Duodenal mucosa (tissue), 2 donors: ENCODE measurements at regions not wholly inside any gene's neighbourhood (a gene's known extent, or its start where the extent isn't known, plus 50 kb on each side); places are given as distances from the start of the nearest gene placed in this dataset.

ENCODE experiments used
- H3K27ac ChIP-seq: one replicate; pipeline ENCODE4 v1.7.0; 2013; ENCODE audit warnings: low read depth, low read length
- H3K27me3 ChIP-seq, 2 donors: one replicate each; pipeline ENCODE4 v1.7.0; 2013; ENCODE audit warnings: low read length in 2 of 2, control low read depth in 1 of 2; ENCODE audit not compliant: insufficient read depth in 2 of 2, control insufficient read depth in 1 of 2
- H3K36me3 ChIP-seq, 2 donors: one replicate each; pipeline ENCODE4 v1.7.0; 2013; ENCODE audit warnings: low read length in 2 of 2, control low read depth in 1 of 2; ENCODE audit not compliant: insufficient read depth in 2 of 2, control insufficient read depth in 1 of 2
- H3K4me1 ChIP-seq, 2 donors: one replicate each; pipeline ENCODE4 v1.7.0; 2013; ENCODE audit warnings: low read length in 2 of 2, control low read depth in 1 of 2; ENCODE audit not compliant: insufficient read depth in 2 of 2, control insufficient read depth in 1 of 2
- H3K4me3 ChIP-seq, 2 donors: one replicate each; pipeline ENCODE4 v1.7.0; 2013; ENCODE audit warnings: low read length in 2 of 2, low read depth in 1 of 2
- H3K9ac ChIP-seq, 2 donors: one replicate each; pipeline ENCODE4 v1.7.0; 2013; ENCODE audit warnings: low read length in 2 of 2, low read depth in 1 of 2
- H3K9me3 ChIP-seq, 2 donors: one replicate each; pipeline ENCODE4 v1.7.0; 2013; ENCODE audit warnings: low read length in 2 of 2, control low read depth in 1 of 2; ENCODE audit not compliant: control insufficient read depth in 1 of 2

- H3K27ac ChIP-seq, result no peak overlapping the region
- H3K36me3 ChIP-seq, result no peaks in the 10 kb centered on the region
- no peak overlapping the region for H3K4me3 ChIP-seq
Observed at GRCh38 chr14:71212683-71213107, 305.4 kb downstream of the PCNX1 start.

GRCh38 chr14:71214241-71214640, 307.0 kb downstream of the PCNX1 start:
- H3K36me3 ChIP-seq, result no peaks in the 10 kb centered on the region
- H3K4me1 ChIP-seq, result no peaks in the 10 kb centered on the region
- no peaks in the 10 kb centered on the region for H3K9me3 ChIP-seq
- H3K27me3 ChIP-seq, result no peaks in the 10 kb centered on the region
- no peak overlapping the region for H3K9ac ChIP-seq
- no peak overlapping the region for H3K4me3 ChIP-seq
- H3K27ac ChIP-seq, result no peak overlapping the region

More at GRCh38 chr14:71212683-71213107, 305.4 kb downstream of the PCNX1 start:
- Histone ChIP-seq H3K9ac (no peak overlapping the region), H3K4me1 (no peaks in the 10 kb centered on the region), H3K9me3 (no peaks in the 10 kb centered on the region), H3K27me3 (no peaks in the 10 kb centered on the region)

GRCh38 chr14:71220462-71220861, 313.2 kb downstream of the PCNX1 start:
- no peaks in the 10 kb centered on the region for H3K36me3 ChIP-seq
- no peaks in the 10 kb centered on the region for H3K4me1 ChIP-seq
- no peaks in the 10 kb centered on the region for H3K9me3 ChIP-seq
- no peak overlapping the region for H3K9ac ChIP-seq
- H3K4me3 ChIP-seq, result no peak overlapping the region
- H3K27me3 ChIP-seq, result no peaks in the 10 kb centered on the region
- no peak overlapping the region for H3K27ac ChIP-seq

GRCh38 chr14:71221119-71221518, 313.9 kb downstream of the PCNX1 start:
- no peaks in the 10 kb centered on the region for H3K27me3 ChIP-seq
- H3K4me3 ChIP-seq, result no peak overlapping the region
- no peak overlapping the region for H3K9ac ChIP-seq
- no peaks in the 10 kb centered on the region for H3K36me3 ChIP-seq
- no peaks in the 10 kb centered on the region for H3K9me3 ChIP-seq
- H3K27ac ChIP-seq, result no peak overlapping the region
- no peaks in the 10 kb centered on the region for H3K4me1 ChIP-seq

- H3K4me1 ChIP-seq, result no peaks in the 10 kb centered on the region
- H3K9me3 ChIP-seq, result no peaks in the 10 kb centered on the region
- no peak overlapping the region for H3K9ac ChIP-seq
- H3K27me3 ChIP-seq, result no peaks in the 10 kb centered on the region
- H3K4me3 ChIP-seq, result no peak overlapping the region
- no peak overlapping the region for H3K27ac ChIP-seq
- no peaks in the 10 kb centered on the region for H3K36me3 ChIP-seq
Observed at GRCh38 chr14:71225113-71225512, 317.9 kb downstream of the PCNX1 start.

- Histone ChIP-seq H3K27ac (no peak overlapping the region), H3K27me3 (no peaks in the 10 kb centered on the region)
Observed at GRCh38 chr14:71228711-71229110, 321.5 kb downstream of the PCNX1 start.

GRCh38 chr14:71229875-71230274, 322.6 kb downstream of the PCNX1 start:
- H3K4me1 ChIP-seq, result no peaks in the 10 kb centered on the region
- H3K9me3 ChIP-seq, result no peaks in the 10 kb centered on the region
- no peak overlapping the region for H3K4me3 ChIP-seq
- no peak overlapping the region for H3K9ac ChIP-seq
- H3K27me3 ChIP-seq, result no peaks in the 10 kb centered on the region
- no peaks in the 10 kb centered on the region for H3K36me3 ChIP-seq
- H3K27ac ChIP-seq, result no peak overlapping the region

More at GRCh38 chr14:71228711-71229110, 321.5 kb downstream of the PCNX1 start:
- Histone ChIP-seq H3K36me3 (no peaks in the 10 kb centered on the region), H3K9me3 (no peaks in the 10 kb centered on the region), H3K4me1 (no peaks in the 10 kb centered on the region), H3K9ac (no peak overlapping the region), H3K4me3 (no peak overlapping the region)

- Histone ChIP-seq H3K27ac (no peak overlapping the region), H3K4me3 (no peak overlapping the region), H3K4me1 (no peaks in the 10 kb centered on the region), H3K27me3 (no peaks in the 10 kb centered on the region), H3K9me3 (no peaks in the 10 kb centered on the region), H3K9ac (no peak overlapping the region), H3K36me3 (no peaks in the 10 kb centered on the region)
Observed at GRCh38 chr14:71230897-71231296, 323.6 kb downstream of the PCNX1 start.

GRCh38 chr14:71231521-71232393, 324.5 kb downstream of the PCNX1 start:
- H3K27me3 ChIP-seq, result no peaks in the 10 kb centered on the region
- no peak overlapping the region for H3K9ac ChIP-seq
- no peaks in the 10 kb centered on the region for H3K4me1 ChIP-seq
- no peaks in the 10 kb centered on the region for H3K9me3 ChIP-seq
- H3K27ac ChIP-seq, result no peak overlapping the region
- H3K36me3 ChIP-seq, result no peaks in the 10 kb centered on the region
- H3K4me3 ChIP-seq, result no peak overlapping the region

GRCh38 chr14:71232506-71232905, 325.2 kb downstream of the PCNX1 start:
- H3K4me3 ChIP-seq, result no peak overlapping the region
- H3K36me3 ChIP-seq, result no peaks in the 10 kb centered on the region
- no peaks in the 10 kb centered on the region for H3K4me1 ChIP-seq
- no peak overlapping the region for H3K27ac ChIP-seq
- H3K27me3 ChIP-seq, result no peaks in the 10 kb centered on the region
- H3K9me3 ChIP-seq, result no peaks in the 10 kb centered on the region
- H3K9ac ChIP-seq, result no peak overlapping the region
